ENCODE measurements at regions not wholly inside any gene's neighbourhood (a gene's known extent, or its start where the extent isn't known, plus 50 kb on each side); places are given as distances from the start of the nearest gene placed in this dataset.
A peak's percentile ranks its signal among the peaks of the same experiment; 100 is the strongest.

- no peak overlapping the region for H4K91ac ChIP-seq (ENCODE audit: low read length)
- no peak overlapping the region for H3K23ac ChIP-seq (ENCODE audit: low read length in 2 of 2)
- H2BK12ac ChIP-seq (ENCODE audit: low read length in 2 of 2) = no peak overlapping the region
- H3K14ac ChIP-seq (ENCODE audit: low read length in 2 of 2) = no peak overlapping the region
- H3K27ac ChIP-seq (ENCODE audit: low read length, poor library complexity, severe bottlenecking) = no peak overlapping the region
- H3K79me1 ChIP-seq (replicated peaks; ENCODE audit: low read length, poor library complexity, severe bottlenecking) = peaks cover 31% of the 10 kb centered on the region
- H2BK15ac ChIP-seq (ENCODE audit: low read depth, poor library complexity, severe bottlenecking) = no peak overlapping the region
- no peak overlapping the region for H3K4me2 ChIP-seq (ENCODE audit: low read length, poor library complexity, severe bottlenecking)
- no peak overlapping the region for H3K18ac ChIP-seq (ENCODE audit: low read depth in 1 of 2, low read length in 2 of 2)
- H4K8ac ChIP-seq (ENCODE audit: low read length) = no peak overlapping the region
- H2AFZ ChIP-seq (ENCODE audit: low read depth, low read length) = no peak overlapping the region
- 98% methylated on average over 1 of the region's 1 CpG for WGBS
- H3K9me3 ChIP-seq (ENCODE audit: control insufficient read depth, low read length) = peaks cover 11% of the 10 kb centered on the region
- H3K4me1 ChIP-seq (ENCODE audit: control insufficient read depth, insufficient read depth, low read depth, low read length) = peaks cover 4% of the 10 kb centered on the region
- H3K4ac ChIP-seq (ENCODE audit: low read depth in 1 of 2, low read length in 2 of 2) = no peak overlapping the region
- no peaks in the 10 kb centered on the region for H3K27me3 ChIP-seq (ENCODE audit: control insufficient read depth in 1 of 2, insufficient read depth in 1 of 2, low read length in 2 of 2)
- H3K4me3 ChIP-seq (ENCODE audit: insufficient read depth in 1 of 2, low read depth in 1 of 2, low read length in 2 of 2) = no peak overlapping the region
- peaks cover 0 to 14% of the 10 kb centered on the region in 2 experiments for H3K36me3 ChIP-seq (ENCODE audit: control insufficient read depth in 1 of 2, insufficient read depth in 2 of 2, low read depth in 1 of 2, low read length in 2 of 2)
- no peak overlapping the region for H2BK5ac ChIP-seq (ENCODE audit: low read depth, low read length, poor library complexity, severe bottlenecking)
- H2BK120ac ChIP-seq (ENCODE audit: low read depth, low read length) = no peak overlapping the region
- H3K9ac ChIP-seq (ENCODE audit: low read length) = no peak overlapping the region
- DNase-seq = no peak
- no peak overlapping the region for H2AK5ac ChIP-seq (ENCODE audit: low read length, severe bottlenecking)
Measured at GRCh38 chr1:201772178-201772577, 56.8 kb upstream of the IPO9 start.

GRCh38 chr1:201773764-201774163 lies 55.2 kb upstream of the IPO9 start:
- 34% methylated on average over 3 of the region's 4 CpGs for WGBS
- no peak overlapping the region for H4K91ac ChIP-seq (ENCODE audit: low read length)

GRCh38 chr1:201774224-201774982 lies 54.6 kb upstream of the IPO9 start:
- peak overlapping the region; percentile 37 for H3K9ac ChIP-seq (ENCODE audit: low read length)

More at GRCh38 chr1:201773764-201774163, 55.2 kb upstream of the IPO9 start:
- Histone ChIP-seq H3K9me3 (ENCODE audit: control insufficient read depth, low read length) (peaks cover 11% of the 10 kb centered on the region), H2BK12ac (ENCODE audit: low read length in 2 of 2) (no peak overlapping the region), H3K27ac (ENCODE audit: low read length, poor library complexity, severe bottlenecking) (peak overlapping the region; percentile 48), H3K14ac (ENCODE audit: low read length in 2 of 2) (no peak overlapping the region), H4K8ac (ENCODE audit: low read length) (no peak overlapping the region), H3K36me3 (ENCODE audit: control insufficient read depth in 1 of 2, insufficient read depth in 2 of 2, low read depth in 1 of 2, low read length in 2 of 2) (peaks cover 0 to 14% of the 10 kb centered on the region in 2 experiments), H3K23ac (ENCODE audit: low read length in 2 of 2) (no peak overlapping the region), H2BK5ac (ENCODE audit: low read depth, low read length, poor library complexity, severe bottlenecking) (no peak overlapping the region), H2AFZ (ENCODE audit: low read depth, low read length) (no peak overlapping the region), H2BK120ac (ENCODE audit: low read depth, low read length) (no peak overlapping the region), H3K4me2 (ENCODE audit: low read length, poor library complexity, severe bottlenecking) (no peak overlapping the region), H2BK15ac (ENCODE audit: low read depth, poor library complexity, severe bottlenecking) (no peak overlapping the region), H3K4me1 (ENCODE audit: control insufficient read depth, insufficient read depth, low read depth, low read length) (peaks cover 4% of the 10 kb centered on the region), H3K4ac (ENCODE audit: low read depth in 1 of 2, low read length in 2 of 2) (no peak overlapping the region), H3K27me3 (ENCODE audit: control insufficient read depth in 1 of 2, insufficient read depth in 1 of 2, low read length in 2 of 2) (no peaks in the 10 kb centered on the region), H3K79me1 (replicated peaks; ENCODE audit: low read length, poor library complexity, severe bottlenecking) (peaks cover 37% of the 10 kb centered on the region), H3K4me3 (ENCODE audit: insufficient read depth in 1 of 2, low read depth in 1 of 2, low read length in 2 of 2) (no peak overlapping the region), H3K18ac (ENCODE audit: low read depth in 1 of 2, low read length in 2 of 2) (no peak overlapping the region), H2AK5ac (ENCODE audit: low read length, severe bottlenecking) (no peak overlapping the region), H3K9ac (ENCODE audit: low read length) (no peak overlapping the region)
- DNase-seq = no peak

GRCh38 chr1:201774983-201775344 lies 54.0 kb upstream of the IPO9 start:
- Histone ChIP-seq H4K8ac (ENCODE audit: low read length) (no peak overlapping the region), H2AFZ (ENCODE audit: low read depth, low read length) (no peak overlapping the region), H3K9ac (ENCODE audit: low read length) (peak overlapping the region; percentile 37), H2BK15ac (ENCODE audit: low read depth, poor library complexity, severe bottlenecking) (no peak overlapping the region), H3K23ac (ENCODE audit: low read length in 2 of 2) (no peak overlapping the region), H3K27me3 (ENCODE audit: control insufficient read depth in 1 of 2, insufficient read depth in 1 of 2, low read length in 2 of 2) (no peaks in the 10 kb centered on the region), H3K27ac (ENCODE audit: low read length, poor library complexity, severe bottlenecking) (no peak overlapping the region), H3K79me1 (replicated peaks; ENCODE audit: low read length, poor library complexity, severe bottlenecking) (peaks cover 34% of the 10 kb centered on the region), H2BK5ac (ENCODE audit: low read depth, low read length, poor library complexity, severe bottlenecking) (no peak overlapping the region), H2AK5ac (ENCODE audit: low read length, severe bottlenecking) (no peak overlapping the region), H2BK120ac (ENCODE audit: low read depth, low read length) (no peak overlapping the region), H3K4me3 (ENCODE audit: insufficient read depth in 1 of 2, low read depth in 1 of 2, low read length in 2 of 2) (no peak overlapping the region), H3K4me1 (ENCODE audit: control insufficient read depth, insufficient read depth, low read depth, low read length) (peaks cover 3% of the 10 kb centered on the region), H2BK12ac (ENCODE audit: low read length in 2 of 2) (no peak overlapping the region), H3K18ac (ENCODE audit: low read depth in 1 of 2, low read length in 2 of 2) (no peak overlapping the region), H3K4ac (ENCODE audit: low read depth in 1 of 2, low read length in 2 of 2) (no peak overlapping the region), H3K9me3 (ENCODE audit: control insufficient read depth, low read length) (peaks cover 11% of the 10 kb centered on the region), H3K4me2 (ENCODE audit: low read length, poor library complexity, severe bottlenecking) (no peak overlapping the region), H3K14ac (ENCODE audit: low read length in 2 of 2) (no peak overlapping the region), H3K36me3 (ENCODE audit: control insufficient read depth in 1 of 2, insufficient read depth in 2 of 2, low read depth in 1 of 2, low read length in 2 of 2) (peaks cover 0 to 14% of the 10 kb centered on the region in 2 experiments), H4K91ac (ENCODE audit: low read length) (no peak overlapping the region)
- no peak for DNase-seq
- 100% methylated on average over 1 of the region's 1 CpG for WGBS

More at GRCh38 chr1:201774224-201774982, 54.6 kb upstream of the IPO9 start:
- Histone ChIP-seq H3K36me3 (ENCODE audit: control insufficient read depth in 1 of 2, insufficient read depth in 2 of 2, low read depth in 1 of 2, low read length in 2 of 2) (peaks cover 0 to 14% of the 10 kb centered on the region in 2 experiments), H4K91ac (ENCODE audit: low read length) (no peak overlapping the region), H3K18ac (ENCODE audit: low read depth in 1 of 2, low read length in 2 of 2) (no peak overlapping the region), H3K4me3 (ENCODE audit: insufficient read depth in 1 of 2, low read depth in 1 of 2, low read length in 2 of 2) (no peak overlapping the region), H3K79me1 (replicated peaks; ENCODE audit: low read length, poor library complexity, severe bottlenecking) (peaks cover 33% of the 10 kb centered on the region), H2BK120ac (ENCODE audit: low read depth, low read length) (no peak overlapping the region), H4K8ac (ENCODE audit: low read length) (no peak overlapping the region), H3K23ac (ENCODE audit: low read length in 2 of 2) (no peak overlapping the region), H3K14ac (ENCODE audit: low read length in 2 of 2) (no peak overlapping the region), H3K4ac (ENCODE audit: low read depth in 1 of 2, low read length in 2 of 2) (no peak overlapping the region), H3K9me3 (ENCODE audit: control insufficient read depth, low read length) (peaks cover 11% of the 10 kb centered on the region), H3K27me3 (ENCODE audit: control insufficient read depth in 1 of 2, insufficient read depth in 1 of 2, low read length in 2 of 2) (no peaks in the 10 kb centered on the region), H2BK15ac (ENCODE audit: low read depth, poor library complexity, severe bottlenecking) (no peak overlapping the region), H3K4me2 (ENCODE audit: low read length, poor library complexity, severe bottlenecking) (no peak overlapping the region), H2BK12ac (ENCODE audit: low read length in 2 of 2) (no peak overlapping the region), H3K4me1 (ENCODE audit: control insufficient read depth, insufficient read depth, low read depth, low read length) (peaks cover 4% of the 10 kb centered on the region), H2AK5ac (ENCODE audit: low read length, severe bottlenecking) (no peak overlapping the region), H3K27ac (ENCODE audit: low read length, poor library complexity, severe bottlenecking) (peak overlapping the region; percentile 48), H2BK5ac (ENCODE audit: low read depth, low read length, poor library complexity, severe bottlenecking) (no peak overlapping the region), H2AFZ (ENCODE audit: low read depth, low read length) (no peak overlapping the region)
- WGBS = 61% methylated on average over 3 of the region's 4 CpGs
- peak; percentile 70 for DNase-seq

Measured in mesenchymal stem cell (in vitro differentiated cells and primary cell).